ENCODE measurements at regions not wholly inside any gene's neighbourhood (a gene's known extent, or its start where the extent isn't known, plus 50 kb on each side); places are given as distances from the start of the nearest gene placed in this dataset.

- DNase-seq = no peak
These were observed 125.7 kb upstream of the CDH5 start for GRCh38 chr16:66240631-66241395.

DNA sequence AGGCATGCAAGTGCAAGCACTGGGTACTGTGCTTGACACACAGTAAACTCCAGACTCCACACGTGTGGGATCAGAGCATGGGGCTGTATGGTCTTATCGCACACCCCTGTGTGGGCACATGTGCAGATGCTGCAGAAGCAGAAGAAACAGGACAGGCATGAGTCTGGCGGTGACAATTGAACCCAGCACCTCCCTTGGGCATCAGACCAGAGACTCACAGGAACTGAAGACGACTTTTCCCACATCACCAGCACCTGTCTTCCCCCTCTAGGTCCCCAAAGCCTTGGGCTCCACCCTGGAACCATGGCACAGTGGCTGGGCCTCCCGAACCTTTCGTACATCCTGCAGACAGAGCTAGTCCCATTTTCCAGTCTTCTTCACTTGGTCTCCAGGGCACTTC is 126.4 kb upstream of the CDH5 start:
- no peak for DNase-seq

GRCh38 chr16:66238696-66239095 is 127.8 kb upstream of the CDH5 start:
- no peak for DNase-seq

- no peak for DNase-seq
These were observed 130.2 kb upstream of the CDH5 start for GRCh38 chr16:66236301-66236700.

- DNase-seq = no peak
These were observed 134.9 kb upstream of the CDH5 start for GRCh38 chr16:66231452-66232160.

- DNase-seq = no peak
These were observed 136.8 kb upstream of the CDH5 start for GRCh38 chr16:66229651-66230050.

DNA sequence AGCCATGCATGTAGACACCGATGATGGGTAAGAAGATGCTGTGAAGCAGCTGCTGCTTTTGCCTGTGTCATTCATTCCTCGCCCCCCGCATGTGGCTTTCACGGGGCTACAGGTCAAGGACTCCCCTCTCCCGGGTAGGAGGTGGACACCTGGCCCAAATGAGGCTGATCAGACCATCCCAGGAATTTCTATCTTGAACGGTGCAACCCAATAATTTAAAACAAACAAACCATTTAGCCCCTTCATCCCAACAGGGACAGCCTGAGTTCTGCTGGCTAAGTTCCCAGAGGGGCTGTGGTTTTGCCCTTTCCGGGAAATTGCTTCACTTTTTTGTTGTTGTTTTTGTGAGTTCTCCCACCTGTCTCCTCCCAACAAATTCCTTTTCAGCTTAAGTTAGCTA is 137.7 kb upstream of the CDH5 start:
- no peak for DNase-seq

GRCh38 chr16:66227766-66228530 is 138.5 kb upstream of the CDH5 start:
- DNase-seq = no peak

GRCh38 chr16:66226762-66227161 is 139.7 kb upstream of the CDH5 start:
- DNase-seq = no peak

- no peak for DNase-seq
These were observed 140.8 kb upstream of the CDH5 start for GRCh38 chr16:66225696-66226095.

GRCh38 chr16:66224626-66225025 is 141.9 kb upstream of the CDH5 start:
- DNase-seq = no peak

GRCh38 chr16:66224186-66224585 is 142.3 kb upstream of the CDH5 start:
- no peak for DNase-seq

- no peak for DNase-seq
These were observed 143.2 kb upstream of the CDH5 start for GRCh38 chr16:66223176-66223780.

- no peak for DNase-seq
These were observed 143.7 kb upstream of the CDH5 start for GRCh38 chr16:66222756-66223155.

DNA sequence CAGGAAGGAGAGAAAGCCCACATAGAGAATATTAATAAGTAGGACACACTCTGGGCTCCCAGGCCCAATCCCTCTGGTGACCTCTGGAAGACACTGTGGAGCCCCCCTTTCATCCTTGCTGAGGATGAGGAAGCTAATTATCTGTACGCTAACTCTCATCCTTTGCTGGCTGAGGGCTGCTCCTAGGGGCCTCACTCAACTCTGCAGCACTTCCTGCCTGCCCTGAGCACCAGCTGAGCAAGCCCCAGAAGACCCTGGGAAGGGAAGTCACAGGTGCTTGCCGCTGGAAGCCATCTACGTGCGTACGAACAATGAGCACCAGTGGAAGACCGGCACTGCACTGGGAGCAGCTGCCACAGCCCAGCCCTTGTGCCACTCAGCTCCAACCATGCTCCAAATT is 145.8 kb upstream of the CDH5 start:
- no peak for DNase-seq

DNA sequence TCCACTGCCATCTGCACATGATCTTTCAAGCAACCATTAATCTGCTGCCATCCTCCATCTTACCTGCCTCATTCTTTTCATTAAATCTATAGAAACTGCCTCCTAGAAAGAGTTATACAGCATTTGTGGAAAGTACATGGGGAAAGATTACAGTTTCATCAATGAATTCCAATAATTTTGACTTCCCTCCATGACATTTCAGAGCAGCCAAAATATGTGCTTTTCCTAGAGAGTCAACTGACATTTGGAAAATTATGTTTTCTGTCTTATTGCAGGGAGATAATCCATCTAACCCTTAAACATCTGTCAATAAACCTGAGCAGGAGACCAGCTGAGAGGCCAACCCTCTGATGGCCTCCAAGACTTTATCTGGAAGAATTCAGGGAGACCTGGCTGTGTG is 147.0 kb upstream of the CDH5 start:
- no peak for DNase-seq

DNA sequence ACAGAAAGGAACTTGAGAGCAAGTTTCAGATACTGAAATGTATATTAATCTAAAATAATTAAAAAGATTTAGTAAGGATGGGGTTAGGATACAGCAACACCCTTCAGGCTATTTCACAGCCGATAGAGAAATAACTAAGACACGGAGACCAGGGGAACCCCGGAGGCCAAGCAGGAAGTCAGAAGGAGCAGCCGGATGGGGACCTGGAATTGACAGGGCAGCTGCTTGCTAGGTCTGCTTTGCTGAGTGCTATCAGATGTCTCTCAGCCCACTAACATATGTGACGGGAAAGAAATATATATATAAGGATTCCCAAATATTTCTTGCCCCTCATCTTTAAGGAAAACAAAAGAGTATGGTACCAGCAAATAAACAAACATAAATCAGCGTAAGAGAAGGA is 154.1 kb upstream of the CDH5 start:
- no peak for DNase-seq

- no peak for DNase-seq
These were observed 154.8 kb upstream of the CDH5 start for GRCh38 chr16:66211651-66212050.

- no peak for DNase-seq
These were observed 158.6 kb upstream of the CDH5 start for GRCh38 chr16:66207883-66208265.

DNA sequence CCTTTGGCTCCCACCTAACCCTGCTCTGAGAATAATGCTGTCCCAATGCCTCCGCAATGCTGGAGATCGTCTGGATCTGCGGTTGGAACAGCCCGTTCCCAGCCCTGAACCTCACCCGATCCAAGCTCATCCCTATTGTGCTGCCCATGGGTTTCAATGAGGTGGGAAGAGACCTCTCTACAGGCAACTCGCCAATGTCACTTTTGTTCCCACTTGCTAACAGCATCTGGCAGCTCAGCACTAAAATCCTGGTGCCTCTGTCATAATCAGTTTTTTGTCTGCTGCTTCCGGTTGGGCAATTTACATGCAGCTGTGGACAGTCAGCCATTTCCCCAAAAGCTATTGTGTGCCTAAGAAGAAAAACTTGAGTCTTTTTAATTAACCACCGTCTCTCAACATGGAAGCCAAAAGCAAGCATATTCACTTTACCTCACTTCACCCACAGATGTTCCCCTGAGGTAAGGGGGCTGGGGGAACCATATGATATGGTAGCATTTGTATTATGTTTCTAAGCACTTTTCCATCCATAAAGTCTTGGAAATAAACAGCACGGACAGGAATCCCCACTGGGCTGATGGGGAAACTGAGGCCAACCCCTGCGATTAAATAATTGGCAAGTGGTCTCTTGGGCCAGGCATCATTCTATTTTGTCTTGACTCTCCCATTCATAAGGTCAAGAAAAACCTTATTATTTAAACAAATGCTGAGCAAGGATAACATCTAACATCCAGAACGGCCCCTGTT is 159.2 kb upstream of the CDH5 start:
- DNase-seq = no peak

DNA sequence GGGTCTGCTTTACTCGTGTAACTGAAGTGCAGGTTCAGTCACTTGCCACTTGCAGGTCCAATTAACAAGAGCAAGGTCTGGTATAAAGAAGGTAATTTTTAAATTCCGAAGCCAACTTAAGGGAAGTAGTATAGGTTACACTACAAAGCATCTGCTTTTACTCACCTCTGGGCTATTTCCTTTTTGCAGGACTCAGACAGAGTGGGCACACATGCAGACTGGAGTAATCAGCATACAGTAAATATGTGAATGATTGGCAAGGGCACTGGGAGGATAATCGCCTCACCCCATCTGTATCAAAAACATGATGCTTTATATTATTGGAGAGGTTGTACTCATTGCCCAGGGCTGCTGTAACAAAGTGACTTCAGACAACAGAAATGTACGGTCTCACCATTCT is 160.1 kb upstream of the CDH5 start:
- no peak for DNase-seq
